ENCODE measurements at regions not wholly inside any gene's neighbourhood (a gene's known extent, or its start where the extent isn't known, plus 50 kb on each side); places are given as distances from the start of the nearest gene placed in this dataset.

DNA sequence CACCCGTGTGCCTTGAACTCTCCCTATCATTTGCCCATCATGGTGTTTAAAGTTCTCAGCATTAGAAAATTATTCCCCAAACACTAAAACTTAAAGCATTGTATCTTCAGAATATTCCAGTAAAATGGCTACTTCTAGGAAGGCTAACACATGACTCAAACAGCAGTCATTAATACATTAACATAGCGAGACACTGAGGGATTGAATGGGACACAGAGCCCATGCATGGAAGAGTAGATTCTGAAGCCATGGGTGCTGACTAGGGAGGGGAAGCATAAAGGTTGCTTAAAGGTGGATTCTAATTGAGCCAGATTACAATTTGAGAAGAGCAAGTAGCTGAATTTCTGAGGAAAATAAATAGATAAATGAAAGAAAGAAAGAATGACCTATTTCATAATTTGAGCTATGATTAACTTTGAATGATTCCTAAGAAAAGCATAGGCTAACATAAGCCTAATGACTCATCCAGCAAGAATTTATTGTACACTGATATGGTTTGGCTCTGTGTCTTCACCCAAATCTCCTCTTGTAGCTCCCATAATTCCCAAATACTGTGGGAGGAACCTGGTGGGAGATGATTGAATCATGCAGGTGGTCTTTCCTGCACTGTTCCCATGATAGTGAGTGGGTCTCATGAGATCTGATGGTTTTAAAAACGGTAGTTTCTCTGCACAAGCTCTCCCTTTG lies 79.8 kb upstream of the PIK3C3 start:
- Histone ChIP-seq H3K27ac (no peak overlapping the region), H3K36me3 (no peaks in the 10 kb centered on the region), H3K4me3 (no peak overlapping the region), H3K27me3 (no peaks in the 10 kb centered on the region), H3K9me3 (no peaks in the 10 kb centered on the region), H3K4me1 (no peaks in the 10 kb centered on the region)
- DNase-seq: no peak
- TF ChIP-seq, protein P1, sequence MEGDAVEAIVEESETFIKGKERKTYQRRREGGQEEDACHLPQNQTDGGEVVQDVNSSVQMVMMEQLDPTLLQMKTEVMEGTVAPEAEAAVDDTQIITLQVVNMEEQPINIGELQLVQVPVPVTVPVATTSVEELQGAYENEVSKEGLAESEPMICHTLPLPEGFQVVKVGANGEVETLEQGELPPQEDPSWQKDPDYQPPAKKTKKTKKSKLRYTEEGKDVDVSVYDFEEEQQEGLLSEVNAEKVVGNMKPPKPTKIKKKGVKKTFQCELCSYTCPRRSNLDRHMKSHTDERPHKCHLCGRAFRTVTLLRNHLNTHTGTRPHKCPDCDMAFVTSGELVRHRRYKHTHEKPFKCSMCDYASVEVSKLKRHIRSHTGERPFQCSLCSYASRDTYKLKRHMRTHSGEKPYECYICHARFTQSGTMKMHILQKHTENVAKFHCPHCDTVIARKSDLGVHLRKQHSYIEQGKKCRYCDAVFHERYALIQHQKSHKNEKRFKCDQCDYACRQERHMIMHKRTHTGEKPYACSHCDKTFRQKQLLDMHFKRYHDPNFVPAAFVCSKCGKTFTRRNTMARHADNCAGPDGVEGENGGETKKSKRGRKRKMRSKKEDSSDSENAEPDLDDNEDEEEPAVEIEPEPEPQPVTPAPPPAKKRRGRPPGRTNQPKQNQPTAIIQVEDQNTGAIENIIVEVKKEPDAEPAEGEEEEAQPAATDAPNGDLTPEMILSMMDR (IDR thresholded peaks at IDR 0.05): no peak
- no peak for TF ChIP-seq POLR2A (IDR thresholded peaks at IDR 0.05)

DNA sequence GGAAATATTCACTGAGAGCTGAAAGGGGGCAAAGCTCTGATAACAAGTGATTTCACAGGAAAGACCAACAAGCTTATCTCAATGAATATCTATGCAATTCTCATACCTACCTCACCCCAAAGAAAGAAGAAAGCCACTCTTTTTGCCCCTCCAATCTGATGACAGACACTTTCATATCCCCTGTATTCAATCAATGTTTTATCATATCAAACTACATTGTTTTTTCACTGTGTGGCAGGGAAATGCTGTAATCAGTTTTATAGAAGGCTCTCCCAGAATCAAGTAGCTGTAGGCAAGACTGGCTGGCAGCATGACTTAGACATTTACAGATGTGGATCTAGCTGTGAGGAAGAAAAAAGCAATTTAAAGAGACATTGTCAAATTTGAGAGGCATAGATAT lies 81.3 kb upstream of the PIK3C3 start:
- H3K9me3 ChIP-seq: no peaks in the 10 kb centered on the region
- no peaks in the 10 kb centered on the region for H3K27me3 ChIP-seq
- H3K36me3 ChIP-seq: no peaks in the 10 kb centered on the region
- no peaks in the 10 kb centered on the region for H3K4me1 ChIP-seq
- no peak overlapping the region for H3K4me3 ChIP-seq
- TF ChIP-seq, protein P1 (IDR thresholded peaks at IDR 0.05): no peak
- no peak for TF ChIP-seq POLR2A (IDR thresholded peaks at IDR 0.05)
- no peak overlapping the region for H3K27ac ChIP-seq
- DNase-seq: no peak

DNA sequence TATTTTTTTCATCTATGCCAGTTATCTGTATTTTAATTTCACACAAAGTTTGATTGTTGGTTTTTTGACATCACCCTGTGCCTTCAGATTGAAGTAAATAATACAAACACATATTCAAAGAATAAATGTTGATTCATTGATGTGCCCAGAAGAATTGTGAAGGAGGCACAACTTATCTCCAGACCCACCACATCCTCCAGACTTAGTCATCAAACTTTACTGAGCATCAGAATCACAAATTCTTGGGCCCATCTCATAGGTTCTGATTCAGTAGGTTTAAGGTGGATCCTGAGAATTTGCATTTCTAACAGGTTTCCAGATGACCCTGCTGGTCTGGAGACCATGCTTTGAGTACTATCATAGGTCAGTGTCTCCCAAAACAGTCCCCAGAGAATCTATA lies 82.8 kb upstream of the PIK3C3 start:
- Histone ChIP-seq H3K36me3 (no peaks in the 10 kb centered on the region), H3K4me3 (no peak overlapping the region), H3K9me3 (no peaks in the 10 kb centered on the region), H3K27ac (no peak overlapping the region), H3K4me1 (no peaks in the 10 kb centered on the region), H3K27me3 (no peaks in the 10 kb centered on the region)
- TF ChIP-seq, protein P1 (IDR thresholded peaks at IDR 0.05): no peak
- TF ChIP-seq POLR2A (IDR thresholded peaks at IDR 0.05): no peak
- no peak for DNase-seq

DNA sequence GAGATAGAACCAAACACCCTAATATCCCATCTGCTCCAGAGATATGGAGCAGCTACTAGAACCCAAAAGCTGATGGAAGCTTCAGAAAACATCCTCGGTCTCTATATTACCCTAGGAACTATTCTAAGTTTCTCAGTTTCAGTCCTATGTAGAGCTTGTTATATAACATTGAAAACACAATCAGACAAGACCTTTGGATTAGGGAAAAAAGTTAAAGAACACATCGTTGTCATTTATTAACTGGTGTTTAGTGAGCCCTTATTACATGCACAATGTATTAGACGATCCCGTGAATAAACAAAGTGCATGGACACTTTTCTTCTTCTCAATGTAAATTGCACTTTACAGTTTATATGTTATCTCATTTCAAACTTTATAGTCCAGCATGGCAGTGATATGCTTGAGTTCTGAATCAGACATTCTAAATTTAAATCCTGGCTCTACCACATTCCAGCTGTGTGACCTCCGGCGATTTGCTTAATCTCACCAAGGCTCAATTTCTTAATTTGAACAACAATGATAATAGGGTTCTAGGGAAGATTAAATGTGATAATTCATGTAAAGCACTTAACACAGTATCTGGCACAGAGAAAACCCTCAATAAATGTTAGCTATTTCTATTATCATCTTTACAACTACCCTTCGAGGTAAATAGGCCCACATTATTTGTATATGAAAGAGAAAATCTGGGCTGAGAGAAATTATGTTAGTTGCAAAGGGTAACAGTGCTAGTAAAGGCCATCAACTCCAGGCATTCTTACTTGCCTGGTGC lies 83.6 kb upstream of the PIK3C3 start:
- H3K36me3 ChIP-seq: no peaks in the 10 kb centered on the region
- TF ChIP-seq, protein P1 (IDR thresholded peaks at IDR 0.05): no peak
- no peak for TF ChIP-seq POLR2A (IDR thresholded peaks at IDR 0.05)

DNA sequence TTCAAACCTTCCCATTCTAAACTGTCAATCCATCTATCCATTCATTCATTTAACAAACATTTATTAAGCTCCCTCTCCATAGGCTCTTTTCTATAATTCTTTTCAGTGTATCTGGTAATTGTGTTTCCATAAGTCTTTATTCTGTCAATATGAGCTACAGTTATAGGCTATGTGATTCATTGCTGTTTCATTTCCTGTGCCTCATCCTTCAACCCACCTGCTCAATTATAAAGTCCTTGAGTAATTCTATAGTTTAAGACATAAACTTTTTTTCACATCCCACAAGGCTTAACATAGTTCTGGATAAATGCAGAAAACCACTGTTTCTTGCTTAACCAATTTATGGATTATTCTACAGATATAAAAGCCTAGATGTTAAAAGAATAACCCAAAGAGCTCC lies 84.2 kb upstream of the PIK3C3 start:
- H3K4me3 ChIP-seq: no peak overlapping the region
- DNase-seq: no peak
- no peaks in the 10 kb centered on the region for H3K27me3 ChIP-seq
- H3K36me3 ChIP-seq: no peaks in the 10 kb centered on the region
- H3K4me1 ChIP-seq: no peaks in the 10 kb centered on the region
- no peaks in the 10 kb centered on the region for H3K9me3 ChIP-seq
- H3K27ac ChIP-seq: no peak overlapping the region
- TF ChIP-seq, protein P1 (IDR thresholded peaks at IDR 0.05): no peak
- TF ChIP-seq POLR2A (IDR thresholded peaks at IDR 0.05): no peak

More for the DNA sequence above, 83.6 kb upstream of the PIK3C3 start:
- H3K27me3 ChIP-seq: no peaks in the 10 kb centered on the region
- no peak overlapping the region for H3K27ac ChIP-seq
- DNase-seq: no peak
- H3K4me3 ChIP-seq: no peak overlapping the region
- H3K9me3 ChIP-seq: no peaks in the 10 kb centered on the region
- no peaks in the 10 kb centered on the region for H3K4me1 ChIP-seq

Data from Peyer's patch (tissue), 4 donors.